Panc1 (cell line): ENCODE measurements at regions not wholly inside any gene's neighbourhood (a gene's known extent, or its start where the extent isn't known, plus 50 kb on each side); places are given as distances from the start of the nearest gene placed in this dataset.

Experiments
- CTCF ChIP-seq: fragments of 450-650 bp; IDR thresholded peaks from 2 replicates; pipeline ENCODE4 v1.5.1; 2017; ENCODE audit warnings: mild to moderate bottlenecking
- POLR2AphosphoS5 ChIP-seq: IDR thresholded peaks from 2 replicates; pipeline ENCODE4 v1.6.1; 2012; ENCODE audit warnings: mild to moderate bottlenecking, low read depth, low read length, moderate library complexity
- REST ChIP-seq, 2 experiments: IDR thresholded peaks; 2 replicates each; pipeline ENCODE4 v1.6.1; 2011 to 2012; ENCODE audit warnings: low read depth in 2 of 2, control low read depth in 1 of 2, low read length in 1 of 2, mild to moderate bottlenecking in 1 of 2, moderate library complexity in 1 of 2; ENCODE audit not compliant: insufficient read depth in 1 of 2

GRCh38 chr1:29961293-29962059 lies 725.2 kb downstream of the PTPRU start:
- TF ChIP-seq CTCF (no peak), POLR2AphosphoS5 (no peak), REST (IDR thresholded peaks at IDR 0.05; ENCODE audit: insufficient read depth in 1 of 2, low read depth in 2 of 2, low read length in 1 of 2) (no peak)
